Neural progenitor cell (in vitro differentiated cells): ENCODE measurements at regions not wholly inside any gene's neighbourhood (a gene's known extent, or its start where the extent isn't known, plus 50 kb on each side); places are given as distances from the start of the nearest gene placed in this dataset.

Source experiments
- CTCF ChIP-seq: fragments of 200-600 bp; sonication (generic); IDR thresholded peaks from 2 replicates; pipeline ENCODE4 v1.5.1; 2017; ENCODE audit warnings: antibody characterized with exemption, mild to moderate bottlenecking
- EZH2 ChIP-seq: fragments of 200-600 bp; sonication (generic); IDR thresholded peaks from 2 replicates; pipeline ENCODE4 v1.6.1; 2017; ENCODE audit warnings: antibody characterized with exemption, mild to moderate bottlenecking, moderate library complexity

DNA sequence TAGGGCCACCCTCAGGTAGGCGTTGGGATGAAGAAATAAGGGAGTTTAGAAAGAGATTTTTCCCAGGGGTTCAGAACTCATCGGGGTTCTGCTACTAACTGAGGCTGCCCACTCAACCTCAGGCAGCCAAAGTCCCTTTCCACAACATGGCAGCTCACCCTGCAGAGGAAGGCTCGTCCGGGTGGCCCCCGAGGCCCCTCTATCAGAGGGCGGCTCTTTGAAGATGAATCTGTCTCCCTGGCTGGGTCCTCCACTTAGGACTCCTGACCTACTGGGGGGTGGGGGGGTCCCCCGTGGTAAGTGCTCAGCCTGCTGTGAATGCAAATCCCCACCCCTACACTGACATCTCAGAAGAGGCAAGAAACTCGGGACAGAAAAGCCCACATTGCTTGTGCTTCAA lies 182.9 kb downstream of the SOD2 start:
- no peak for TF ChIP-seq EZH2
- TF ChIP-seq CTCF = no peak
